LNCaP clone FGC (cell line): ENCODE measurements at regions not wholly inside any gene's neighbourhood (a gene's known extent, or its start where the extent isn't known, plus 50 kb on each side); places are given as distances from the start of the nearest gene placed in this dataset.

ENCODE experiments used
- DNase-seq: peaks from one replicate; pipeline ENCODE4 v3.0.0-alpha.2; 2011; ENCODE audit warnings: low read depth
- H3K4me3 ChIP-seq: 2 replicates; pipeline ENCODE4 v1.5.1; 2011; ENCODE audit warnings: mild to moderate bottlenecking, low read depth, low read length, control low read depth
- TF ChIP-seq, protein P1 (sequence below): IDR thresholded peaks from 2 replicates; pipeline ENCODE4 v1.5.1; 2012; ENCODE audit warnings: mild to moderate bottlenecking; ENCODE audit not compliant: control insufficient read depth, insufficient read depth; ENCODE audit errors: extremely low read depth

DNA sequence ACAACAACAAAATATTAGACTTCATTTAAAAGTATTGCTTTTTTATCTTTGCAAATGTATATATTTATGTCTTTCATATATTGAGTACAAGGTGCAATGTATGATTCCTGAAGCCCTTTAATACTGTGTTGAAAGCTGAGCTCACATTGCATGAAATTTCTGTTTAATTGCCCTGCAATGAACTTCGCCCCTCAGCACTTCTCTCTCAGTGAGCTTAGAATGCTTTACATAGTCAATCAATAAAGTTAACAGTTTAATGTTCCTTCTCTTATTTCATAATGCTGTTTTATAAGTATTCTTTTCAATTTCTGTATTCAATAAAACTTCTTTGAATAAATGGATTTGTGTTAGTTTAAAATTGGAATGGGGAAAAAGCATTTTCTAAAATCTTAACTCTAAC lies 607.1 kb downstream of the SOX5 start:
- TF ChIP-seq, protein P1, sequence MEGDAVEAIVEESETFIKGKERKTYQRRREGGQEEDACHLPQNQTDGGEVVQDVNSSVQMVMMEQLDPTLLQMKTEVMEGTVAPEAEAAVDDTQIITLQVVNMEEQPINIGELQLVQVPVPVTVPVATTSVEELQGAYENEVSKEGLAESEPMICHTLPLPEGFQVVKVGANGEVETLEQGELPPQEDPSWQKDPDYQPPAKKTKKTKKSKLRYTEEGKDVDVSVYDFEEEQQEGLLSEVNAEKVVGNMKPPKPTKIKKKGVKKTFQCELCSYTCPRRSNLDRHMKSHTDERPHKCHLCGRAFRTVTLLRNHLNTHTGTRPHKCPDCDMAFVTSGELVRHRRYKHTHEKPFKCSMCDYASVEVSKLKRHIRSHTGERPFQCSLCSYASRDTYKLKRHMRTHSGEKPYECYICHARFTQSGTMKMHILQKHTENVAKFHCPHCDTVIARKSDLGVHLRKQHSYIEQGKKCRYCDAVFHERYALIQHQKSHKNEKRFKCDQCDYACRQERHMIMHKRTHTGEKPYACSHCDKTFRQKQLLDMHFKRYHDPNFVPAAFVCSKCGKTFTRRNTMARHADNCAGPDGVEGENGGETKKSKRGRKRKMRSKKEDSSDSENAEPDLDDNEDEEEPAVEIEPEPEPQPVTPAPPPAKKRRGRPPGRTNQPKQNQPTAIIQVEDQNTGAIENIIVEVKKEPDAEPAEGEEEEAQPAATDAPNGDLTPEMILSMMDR = no peak
- no peak overlapping the region for H3K4me3 ChIP-seq
- DNase-seq = no peak

- DNase-seq = no peak
- no peak overlapping the region for H3K4me3 ChIP-seq
- TF ChIP-seq, protein P1 = no peak
Observed at GRCh38 chr12:23349564-23349963, 599.9 kb downstream of the SOX5 start.

GRCh38 chr12:23350808-23351207 lies 598.7 kb downstream of the SOX5 start:
- TF ChIP-seq, protein P1 = no peak
- DNase-seq = no peak
- H3K4me3 ChIP-seq = no peak overlapping the region

DNA sequence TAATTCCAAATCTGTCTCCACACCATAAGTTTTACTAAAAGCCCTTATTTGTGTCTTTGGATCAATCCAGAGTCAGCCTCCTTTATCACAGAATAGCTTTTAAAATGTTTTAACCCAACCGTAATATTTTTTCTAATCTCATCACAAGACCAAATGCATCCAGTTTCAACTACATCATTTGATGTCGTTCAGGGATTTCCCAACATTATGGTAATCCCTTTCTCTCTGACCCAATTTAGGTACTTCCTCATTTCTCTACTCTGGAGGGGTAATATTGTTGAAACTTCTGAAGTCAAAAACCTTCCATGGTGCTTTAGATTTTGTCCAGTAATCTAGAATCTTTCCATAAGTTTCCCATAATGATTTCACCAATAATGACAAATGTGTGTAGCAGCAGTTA lies 596.8 kb downstream of the SOX5 start:
- TF ChIP-seq, protein P1 = no peak
- no peak for DNase-seq
- no peak overlapping the region for H3K4me3 ChIP-seq

DNA sequence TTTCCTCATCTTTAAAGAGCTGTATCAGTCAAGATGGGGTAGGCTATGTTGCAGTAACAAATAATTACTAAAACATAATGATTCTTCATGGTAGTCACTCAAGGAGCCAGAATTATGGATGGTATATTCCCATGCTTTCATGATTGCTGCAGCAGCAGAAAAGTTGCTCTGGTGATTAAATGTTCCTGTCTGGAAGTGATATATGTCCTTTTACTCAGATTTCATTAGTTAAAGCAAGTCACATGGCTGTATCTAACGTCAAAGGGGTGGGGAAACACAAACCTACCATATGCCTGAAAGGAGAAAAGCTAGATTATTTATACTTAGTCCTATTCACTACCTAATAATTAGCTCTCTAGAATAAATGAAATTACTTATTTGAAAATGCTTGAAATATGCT lies 594.7 kb downstream of the SOX5 start:
- no peak for DNase-seq
- TF ChIP-seq, protein P1 = no peak
- no peak overlapping the region for H3K4me3 ChIP-seq

GRCh38 chr12:23356440-23356839 lies 593.0 kb downstream of the SOX5 start:
- TF ChIP-seq, protein P1 = no peak
- H3K4me3 ChIP-seq = no peak overlapping the region
- no peak for DNase-seq

DNA sequence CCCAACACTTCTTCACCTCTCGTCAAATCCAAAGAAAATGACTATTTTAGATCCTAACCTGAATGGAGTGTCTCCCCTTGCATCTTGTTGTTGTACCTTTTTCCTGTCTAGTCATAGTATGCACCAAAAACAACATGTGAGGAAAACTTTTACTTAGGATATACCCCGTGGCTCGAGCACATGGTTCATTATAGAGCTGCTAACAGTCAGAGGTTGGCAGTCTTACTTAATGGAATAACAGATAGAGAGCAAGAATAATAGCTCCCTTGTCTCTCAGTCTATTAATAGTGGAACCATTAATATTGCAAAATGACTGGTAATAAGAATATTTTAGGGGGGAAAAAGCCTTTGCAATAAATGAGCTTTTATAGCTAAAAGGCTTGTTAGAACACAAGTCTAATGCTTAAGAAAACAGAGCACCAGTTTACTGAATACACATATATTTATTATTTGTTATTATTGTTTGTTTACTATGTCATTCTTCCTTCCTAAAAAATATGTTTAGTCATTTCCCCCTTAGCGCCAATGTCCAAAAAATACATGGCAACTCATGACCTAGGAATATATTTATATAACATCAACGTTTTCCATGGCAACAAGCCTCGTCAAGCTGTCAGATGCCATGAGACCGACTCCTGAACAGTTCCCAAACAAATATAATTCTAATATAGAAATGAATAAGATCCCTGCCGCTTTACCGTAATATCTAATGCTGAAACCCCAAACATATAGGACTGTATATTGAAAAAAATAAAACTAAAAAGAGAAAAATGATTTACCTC lies 592.4 kb downstream of the SOX5 start:
- TF ChIP-seq, protein P1 = no peak
- DNase-seq = no peak
- no peak overlapping the region for H3K4me3 ChIP-seq
